Left ventricle myocardium inferior (tissue), 1 donor: ENCODE measurements at regions not wholly inside any gene's neighbourhood (a gene's known extent, or its start where the extent isn't known, plus 50 kb on each side); places are given as distances from the start of the nearest gene placed in this dataset.

Experiments used
- DNase-seq: peaks from one replicate; pipeline ENCODE4 v3.0.0-alpha.2; 2020
- H3K27ac ChIP-seq: fragments of 200-600 bp; replicated peaks from 2 replicates; pipeline ENCODE4 v1.8.0; 2021
- H3K27me3 ChIP-seq: fragments of 200-600 bp; 2 replicates; pipeline ENCODE4 v1.8.0; 2021; ENCODE audit warnings: low read depth
- H3K36me3 ChIP-seq: fragments of 200-600 bp; 2 replicates; pipeline ENCODE4 v1.8.0; 2021
- H3K4me1 ChIP-seq: fragments of 200-600 bp; 2 replicates; pipeline ENCODE4 v1.8.0; 2021
- H3K4me3 ChIP-seq: fragments of 200-600 bp; 2 replicates; pipeline ENCODE4 v1.8.0; 2021; ENCODE audit warnings: mild to moderate bottlenecking, moderate library complexity
- H3K9me3 ChIP-seq: fragments of 200-600 bp; replicated peaks from 2 replicates; pipeline ENCODE4 v1.8.0; 2021
- CTCF ChIP-seq: fragments of 200-600 bp; IDR thresholded peaks from 2 replicates; pipeline ENCODE4 v1.8.0; 2021; ENCODE audit warnings: antibody characterized with exemption, mild to moderate bottlenecking, borderline replicate concordance
- intact Hi-C: fragments of 100-400 bp; cut with micrococcal nuclease; formaldehyde crosslinking; loops from one replicate; pipeline ENCODE4 v1.11.0; 2022
- donor health status: DM: no; HTN: yes; CAD: no; lungs with severe emphysema.

GRCh38 chr11:106399624-106400023, 322.2 kb downstream of the AASDHPPT start:
- TF ChIP-seq CTCF, result no peak
- peaks cover 15% of the 10 kb centered on the region for H3K9me3 ChIP-seq
- H3K27ac ChIP-seq, result no peak overlapping the region
- H3K36me3 ChIP-seq, result no peaks in the 10 kb centered on the region
- no peak for DNase-seq
- H3K4me1 ChIP-seq, result no peaks in the 10 kb centered on the region
- no peak overlapping the region for H3K4me3 ChIP-seq
- intact Hi-C loops, result no loop called here
- no peaks in the 10 kb centered on the region for H3K27me3 ChIP-seq

GRCh38 chr11:106400949-106401570, 323.6 kb downstream of the AASDHPPT start:
- no peak for TF ChIP-seq CTCF
- intact Hi-C loops, result no loop called here
- no peak for DNase-seq
- Histone ChIP-seq H3K27me3 (no peaks in the 10 kb centered on the region), H3K4me3 (no peak overlapping the region), H3K36me3 (no peaks in the 10 kb centered on the region), H3K9me3 (peaks cover 5% of the 10 kb centered on the region), H3K4me1 (no peaks in the 10 kb centered on the region), H3K27ac (no peak overlapping the region)

GRCh38 chr11:106403751-106404150, 326.3 kb downstream of the AASDHPPT start:
- DNase-seq, result no peak
- TF ChIP-seq CTCF, result no peak
- H3K4me1 ChIP-seq, result no peaks in the 10 kb centered on the region
- H3K9me3 ChIP-seq, result no peaks in the 10 kb centered on the region
- no peak overlapping the region for H3K4me3 ChIP-seq
- H3K27ac ChIP-seq, result no peak overlapping the region
- H3K36me3 ChIP-seq, result no peaks in the 10 kb centered on the region
- intact Hi-C loops, result no loop called here
- no peaks in the 10 kb centered on the region for H3K27me3 ChIP-seq

- Histone ChIP-seq H3K4me1 (no peaks in the 10 kb centered on the region), H3K27ac (no peak overlapping the region), H3K27me3 (no peaks in the 10 kb centered on the region), H3K4me3 (no peak overlapping the region), H3K36me3 (no peaks in the 10 kb centered on the region), H3K9me3 (no peaks in the 10 kb centered on the region)
- intact Hi-C loops, result no loop called here
- DNase-seq, result no peak
- no peak for TF ChIP-seq CTCF
These were observed 331.8 kb downstream of the AASDHPPT start for GRCh38 chr11:106409222-106409621.

- intact Hi-C loops, result no loop called here
- no peak overlapping the region for H3K27ac ChIP-seq
- no peaks in the 10 kb centered on the region for H3K27me3 ChIP-seq
- no peaks in the 10 kb centered on the region for H3K36me3 ChIP-seq
- no peak for TF ChIP-seq CTCF
- H3K9me3 ChIP-seq, result no peaks in the 10 kb centered on the region
- H3K4me3 ChIP-seq, result no peak overlapping the region
- DNase-seq, result no peak
- no peaks in the 10 kb centered on the region for H3K4me1 ChIP-seq
These were observed 332.2 kb downstream of the AASDHPPT start for GRCh38 chr11:106409671-106410070.

GRCh38 chr11:106410902-106411301, 333.4 kb downstream of the AASDHPPT start:
- no peak overlapping the region for H3K4me3 ChIP-seq
- intact Hi-C loops, result no loop called here
- no peaks in the 10 kb centered on the region for H3K36me3 ChIP-seq
- no peaks in the 10 kb centered on the region for H3K4me1 ChIP-seq
- H3K9me3 ChIP-seq, result no peaks in the 10 kb centered on the region
- no peak for DNase-seq
- no peak for TF ChIP-seq CTCF
- H3K27me3 ChIP-seq, result no peaks in the 10 kb centered on the region
- no peak overlapping the region for H3K27ac ChIP-seq
